Skeletal muscle satellite cell (primary cell): ENCODE measurements at regions not wholly inside any gene's neighbourhood (a gene's known extent, or its start where the extent isn't known, plus 50 kb on each side); places are given as distances from the start of the nearest gene placed in this dataset.
A peak's percentile ranks its signal among the peaks of the same experiment; 100 is the strongest.

Experiments used
- H3K27me3 ChIP-seq: 2 replicates; pipeline ENCODE4 v1.7.0; 2013; ENCODE audit warnings: low read length; ENCODE audit not compliant: control insufficient read depth, insufficient read depth
- H3K36me3 ChIP-seq: 2 replicates; pipeline ENCODE4 v1.7.0; 2013; ENCODE audit warnings: mild to moderate bottlenecking, control low read depth, low read length; ENCODE audit not compliant: insufficient read depth
- H3K4me1 ChIP-seq: 2 replicates; pipeline ENCODE4 v1.7.0; 2013; ENCODE audit warnings: low read length; ENCODE audit not compliant: control insufficient read depth, insufficient read depth
- H3K4me2 ChIP-seq: 2 replicates; pipeline ENCODE4 v1.7.0; 2013; ENCODE audit warnings: mild to moderate bottlenecking, low read length
- H3K4me3 ChIP-seq: 2 replicates; pipeline ENCODE4 v1.7.0; 2013; ENCODE audit warnings: low read length
- H3K9ac ChIP-seq: 2 replicates; pipeline ENCODE4 v1.7.0; 2013; ENCODE audit warnings: mild to moderate bottlenecking, low read depth, low read length, moderate library complexity
- H3K9me3 ChIP-seq: replicated peaks from 2 replicates; pipeline ENCODE4 v1.7.0; 2013; ENCODE audit warnings: mild to moderate bottlenecking, control low read depth, low read length

- Histone ChIP-seq H3K4me1 (no peaks in the 10 kb centered on the region), H3K9me3 (peaks cover 4% of the 10 kb centered on the region), H3K27me3 (no peaks in the 10 kb centered on the region), H3K4me3 (no peak overlapping the region), H3K4me2 (no peak overlapping the region), H3K36me3 (no peaks in the 10 kb centered on the region), H3K9ac (no peak overlapping the region)
Observed at GRCh38 chr5:2142456-2142954, 259.8 kb upstream of the IRX4 start.

GRCh38 chr5:2141254-2142000 is 258.7 kb upstream of the IRX4 start:
- H3K4me2 ChIP-seq = no peak overlapping the region
- H3K9me3 ChIP-seq = peaks cover 4% of the 10 kb centered on the region
- H3K36me3 ChIP-seq = no peaks in the 10 kb centered on the region
- H3K9ac ChIP-seq = no peak overlapping the region
- no peak overlapping the region for H3K4me3 ChIP-seq
- H3K4me1 ChIP-seq = peaks cover 4% of the 10 kb centered on the region
- H3K27me3 ChIP-seq = no peaks in the 10 kb centered on the region

GRCh38 chr5:2140501-2141175 is 257.9 kb upstream of the IRX4 start:
- Histone ChIP-seq H3K4me1 (peaks cover 12% of the 10 kb centered on the region), H3K4me3 (no peak overlapping the region), H3K9ac (no peak overlapping the region), H3K4me2 (no peak overlapping the region), H3K27me3 (no peaks in the 10 kb centered on the region), H3K9me3 (peaks cover 4% of the 10 kb centered on the region), H3K36me3 (no peaks in the 10 kb centered on the region)

GRCh38 chr5:2139478-2139877 is 256.8 kb upstream of the IRX4 start:
- H3K27me3 ChIP-seq = no peaks in the 10 kb centered on the region

GRCh38 chr5:2138896-2139295 is 256.2 kb upstream of the IRX4 start:
- Histone ChIP-seq H3K36me3 (no peaks in the 10 kb centered on the region), H3K9ac (no peak overlapping the region), H3K27me3 (no peaks in the 10 kb centered on the region), H3K4me2 (no peak overlapping the region), H3K9me3 (no peaks in the 10 kb centered on the region), H3K4me3 (no peak overlapping the region), H3K4me1 (peaks cover 28% of the 10 kb centered on the region)

More at GRCh38 chr5:2139478-2139877, 256.8 kb upstream of the IRX4 start:
- Histone ChIP-seq H3K9ac (no peak overlapping the region), H3K9me3 (peaks cover 4% of the 10 kb centered on the region), H3K4me2 (no peak overlapping the region), H3K4me3 (no peak overlapping the region), H3K36me3 (no peaks in the 10 kb centered on the region), H3K4me1 (peaks cover 22% of the 10 kb centered on the region)

- Histone ChIP-seq H3K9me3 (no peaks in the 10 kb centered on the region), H3K4me1 (peaks cover 28% of the 10 kb centered on the region), H3K4me2 (no peak overlapping the region), H3K9ac (no peak overlapping the region), H3K36me3 (no peaks in the 10 kb centered on the region), H3K27me3 (no peaks in the 10 kb centered on the region), H3K4me3 (no peak overlapping the region)
Observed at GRCh38 chr5:2137444-2138050, 254.8 kb upstream of the IRX4 start.

- H3K27me3 ChIP-seq = no peaks in the 10 kb centered on the region
- H3K4me2 ChIP-seq = no peak overlapping the region
- no peak overlapping the region for H3K4me3 ChIP-seq
- peaks cover 28% of the 10 kb centered on the region for H3K4me1 ChIP-seq
- H3K9ac ChIP-seq = no peak overlapping the region
- H3K36me3 ChIP-seq = no peaks in the 10 kb centered on the region
- H3K9me3 ChIP-seq = no peaks in the 10 kb centered on the region
Observed at GRCh38 chr5:2136728-2137333, 254.1 kb upstream of the IRX4 start.

GRCh38 chr5:2135833-2136232 is 253.1 kb upstream of the IRX4 start:
- Histone ChIP-seq H3K9me3 (no peaks in the 10 kb centered on the region), H3K36me3 (no peaks in the 10 kb centered on the region)

GRCh38 chr5:2135354-2135753 is 252.6 kb upstream of the IRX4 start:
- Histone ChIP-seq H3K4me3 (peak overlapping the region; percentile 58), H3K27me3 (no peaks in the 10 kb centered on the region), H3K36me3 (no peaks in the 10 kb centered on the region), H3K9me3 (no peaks in the 10 kb centered on the region), H3K4me2 (peak overlapping the region; percentile 78), H3K9ac (peak overlapping the region; percentile 76), H3K4me1 (peaks cover 28% of the 10 kb centered on the region)

More at GRCh38 chr5:2135833-2136232, 253.1 kb upstream of the IRX4 start:
- H3K4me1 ChIP-seq = peaks cover 28% of the 10 kb centered on the region
- H3K27me3 ChIP-seq = no peaks in the 10 kb centered on the region
- H3K4me2 ChIP-seq = peak overlapping the region; percentile 78
- H3K9ac ChIP-seq = peak overlapping the region; percentile 76
- no peak overlapping the region for H3K4me3 ChIP-seq

- no peaks in the 10 kb centered on the region for H3K27me3 ChIP-seq
- H3K4me2 ChIP-seq = peak overlapping the region; percentile 78
- peak overlapping the region; percentile 58 for H3K4me3 ChIP-seq
- peaks cover 33% of the 10 kb centered on the region for H3K4me1 ChIP-seq
- H3K36me3 ChIP-seq = no peaks in the 10 kb centered on the region
- H3K9me3 ChIP-seq = no peaks in the 10 kb centered on the region
- peak overlapping the region; percentile 76 for H3K9ac ChIP-seq
Observed at GRCh38 chr5:2134543-2135292, 252.0 kb upstream of the IRX4 start.

GRCh38 chr5:2133936-2134335 is 251.2 kb upstream of the IRX4 start:
- H3K27me3 ChIP-seq = no peaks in the 10 kb centered on the region
- H3K36me3 ChIP-seq = no peaks in the 10 kb centered on the region
- peaks cover 41% of the 10 kb centered on the region for H3K4me1 ChIP-seq
- no peaks in the 10 kb centered on the region for H3K9me3 ChIP-seq
- no peak overlapping the region for H3K4me2 ChIP-seq
- no peak overlapping the region for H3K4me3 ChIP-seq
- H3K9ac ChIP-seq = peak overlapping the region; percentile 46
